GM23338 (cell line): ENCODE measurements at regions not wholly inside any gene's neighbourhood (a gene's known extent, or its start where the extent isn't known, plus 50 kb on each side); places are given as distances from the start of the nearest gene placed in this dataset.

Experiments
- CREB1 ChIP-seq: fragments of 250-450 bp; sonication (Bioruptor Pico); IDR thresholded peaks from 2 replicates; pipeline ENCODE4 v1.5.0; 2020; ENCODE audit warnings: low read depth, mild to moderate bottlenecking, moderate library complexity
- CTCF ChIP-seq, 2 experiments: fragments of 200-600 bp in 1 of 2; sonication (generic) in 1 of 2; conservative IDR thresholded peaks; 2 replicates each; pipeline versions ENCODE4 v1.5.1 to v1.6.1; 2016 to 2017; ENCODE audit warnings: antibody characterized with exemption in 2 of 2, low read depth in 2 of 2, mild to moderate bottlenecking in 2 of 2, moderate library complexity in 1 of 2
- EZH2 ChIP-seq: fragments of 200-600 bp; sonication (generic); IDR thresholded peaks from one replicate; pipeline ENCODE4 v1.8.0; 2017; ENCODE audit warnings: antibody characterized with exemption, mild to moderate bottlenecking, low read depth; ENCODE audit not compliant: unreplicated experiment
- EZH2phosphoT487 ChIP-seq: fragments of 200-600 bp; sonication (generic); IDR thresholded peaks from one replicate; pipeline ENCODE4 v1.8.1; 2018; ENCODE audit warnings: antibody characterized with exemption; ENCODE audit not compliant: unreplicated experiment
- JUNB ChIP-seq: IDR thresholded peaks from one replicate; pipeline ENCODE4 v1.6.1; 2016; ENCODE audit warnings: antibody characterized with exemption; ENCODE audit not compliant: unreplicated experiment
- NANOG ChIP-seq: IDR thresholded peaks from 2 replicates; pipeline ENCODE4 v1.6.1; 2016; ENCODE audit warnings: antibody characterized with exemption, borderline replicate concordance
- POLR2AphosphoS5 ChIP-seq: IDR thresholded peaks from 2 replicates; pipeline ENCODE4 v1.6.1; 2016; ENCODE audit warnings: antibody characterized with exemption, low read depth
- REST ChIP-seq: IDR thresholded peaks from one replicate; pipeline ENCODE4 v1.6.1; 2018; ENCODE audit warnings: antibody characterized with exemption; ENCODE audit not compliant: unreplicated experiment
- ZNF331 ChIP-seq: fragments of 250-450 bp; sonication (Bioruptor Pico); IDR thresholded peaks from 2 replicates; pipeline ENCODE4 v1.5.0; 2020; ENCODE audit warnings: low read depth, mild to moderate bottlenecking, moderate library complexity

GRCh38 chr6:167211881-167212712, 54.3 kb upstream of the GPR31 start:
- no peak for TF ChIP-seq CTCF (conservative IDR thresholded peaks at IDR 0.05; ENCODE audit: low read depth in 2 of 2)
- TF ChIP-seq POLR2AphosphoS5, result no peak
- TF ChIP-seq EZH2, result no peak
- TF ChIP-seq EZH2phosphoT487, result no peak
- no peak for TF ChIP-seq CREB1 (CRISPR knock-in tag)
- TF ChIP-seq REST, result no peak
- TF ChIP-seq JUNB, result no peak
- no peak for TF ChIP-seq ZNF331 (CRISPR knock-in tag)
- no peak for TF ChIP-seq NANOG
